Occipital lobe (tissue), 1 donor: ENCODE measurements at regions not wholly inside any gene's neighbourhood (a gene's known extent, or its start where the extent isn't known, plus 50 kb on each side); places are given as distances from the start of the nearest gene placed in this dataset.

ENCODE experiments used
- DNase-seq: peaks from one replicate; lab custom pipeline; 2025; lab: John Stamatoyannopoulos, UW

GRCh38 chr7:46003896-46004875 is 83.1 kb upstream of the IGFBP3 start:
- no peak for DNase-seq

- DNase-seq, result no peak
These were observed 82.1 kb upstream of the IGFBP3 start for GRCh38 chr7:46003161-46003560.

- no peak for DNase-seq
These were observed 79.4 kb upstream of the IGFBP3 start for GRCh38 chr7:46000513-46000912.

- DNase-seq, result no peak
These were observed 78.5 kb upstream of the IGFBP3 start for GRCh38 chr7:45999541-45999940.

- DNase-seq, result no peak
These were observed 77.4 kb upstream of the IGFBP3 start for GRCh38 chr7:45998506-45998905.

GRCh38 chr7:45993621-45994020 is 72.5 kb upstream of the IGFBP3 start:
- no peak for DNase-seq

- DNase-seq, result no peak
These were observed 71.8 kb upstream of the IGFBP3 start for GRCh38 chr7:45992826-45993225.

GRCh38 chr7:45990276-45990675 is 69.2 kb upstream of the IGFBP3 start:
- DNase-seq, result no peak

- no peak for DNase-seq
These were observed 67.5 kb upstream of the IGFBP3 start for GRCh38 chr7:45988405-45989057.

- DNase-seq, result no peak
These were observed 66.6 kb upstream of the IGFBP3 start for GRCh38 chr7:45987521-45988290.

- no peak for DNase-seq
These were observed 65.6 kb upstream of the IGFBP3 start for GRCh38 chr7:45986355-45987298.

- DNase-seq, result no peak
These were observed 64.8 kb upstream of the IGFBP3 start for GRCh38 chr7:45985902-45986301.

GRCh38 chr7:45984386-45985295 is 63.6 kb upstream of the IGFBP3 start:
- DNase-seq, result no peak

GRCh38 chr7:45983720-45984255 is 62.7 kb upstream of the IGFBP3 start:
- no peak for DNase-seq

- no peak for DNase-seq
These were observed 62.0 kb upstream of the IGFBP3 start for GRCh38 chr7:45982907-45983719.

- no peak for DNase-seq
These were observed 61.1 kb upstream of the IGFBP3 start for GRCh38 chr7:45982132-45982531.

- DNase-seq, result no peak
These were observed 59.9 kb upstream of the IGFBP3 start for GRCh38 chr7:45980973-45981372.

- no peak for DNase-seq
These were observed 59.3 kb upstream of the IGFBP3 start for GRCh38 chr7:45980181-45980905.
